ENCODE measurements at regions not wholly inside any gene's neighbourhood (a gene's known extent, or its start where the extent isn't known, plus 50 kb on each side); places are given as distances from the start of the nearest gene placed in this dataset.
"Not testable (repeated sequence)": the region's sequence is repeated elsewhere in the genome, so short reads cannot be mapped to it uniquely, and the experiment has no call there.

DNA sequence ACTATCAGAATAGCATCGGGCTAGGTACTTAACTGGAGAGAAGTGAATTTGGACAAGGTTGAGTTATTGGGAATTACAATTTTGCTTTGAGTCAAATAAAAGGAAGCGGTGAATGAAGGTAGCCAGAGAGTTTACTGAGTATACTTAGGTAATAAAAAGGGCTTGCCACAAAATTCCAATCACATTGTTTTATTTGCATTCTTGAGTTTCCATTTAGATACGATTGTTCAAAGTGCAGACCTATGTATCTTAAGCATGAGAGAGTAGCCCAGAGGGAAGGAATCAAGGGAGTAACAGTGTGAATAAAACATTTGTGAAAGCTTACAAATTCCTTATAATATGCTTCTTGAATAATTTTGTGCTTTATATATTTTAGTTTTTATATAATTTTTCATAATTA, 102.5 kb upstream of the NDST4 start:
- H3K9me3 Mint-ChIP-seq (ENCODE audit: low read depth, unreplicated experiment): no peaks in the 10 kb centered on the region
- intact Hi-C loops (cut with micrococcal nuclease; ENCODE audit: unreplicated experiment): loop anchor here (10.0 kb wide), 1 partner anchor 51 kb away; no protein-coding TSS in a partner anchor
- H3K36me3 Mint-ChIP-seq (ENCODE audit: insufficient read depth, unreplicated experiment): no peaks in the 10 kb centered on the region
- H3K27me3 Mint-ChIP-seq (ENCODE audit: unreplicated experiment): no peaks in the 10 kb centered on the region
- no peak overlapping the region for H3K27ac Mint-ChIP-seq (ENCODE audit: unreplicated experiment)
- no peak overlapping the region for H3K4me3 Mint-ChIP-seq (ENCODE audit: low read depth, unreplicated experiment)
- H3K4me1 Mint-ChIP-seq (ENCODE audit: low read depth, unreplicated experiment): no peaks in the 10 kb centered on the region
- no TSS peak for BruUV-seq (replicated peaks)
- no peak for TF ChIP-seq CTCF (IDR thresholded peaks at IDR 0.05; ENCODE audit: unreplicated experiment)
- DNase-seq: no peak
- CTCF ChIA-PET: no interaction called here

DNA sequence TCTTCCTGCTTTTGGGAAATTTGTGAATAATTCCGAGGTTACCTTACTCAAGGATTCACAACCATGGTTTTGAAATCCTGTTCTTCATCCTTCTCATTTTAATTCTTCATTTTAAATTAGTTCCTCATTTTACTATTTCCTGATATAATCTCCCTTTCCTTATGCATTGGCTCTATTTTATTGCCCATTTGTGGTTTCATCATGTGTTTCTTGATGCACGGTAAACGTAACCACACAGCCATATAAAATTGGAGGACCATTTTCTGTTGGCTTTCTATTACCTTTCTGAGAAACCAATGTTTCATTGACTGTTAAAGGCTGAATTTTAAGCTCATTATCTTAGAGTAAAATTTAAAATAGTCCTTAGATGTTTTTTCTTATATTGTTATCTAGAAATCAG, 100.3 kb upstream of the NDST4 start:
- CTCF ChIA-PET: no interaction called here
- no peak overlapping the region for H3K27ac Mint-ChIP-seq (ENCODE audit: unreplicated experiment)
- H3K4me1 Mint-ChIP-seq (ENCODE audit: low read depth, unreplicated experiment): no peaks in the 10 kb centered on the region
- no TSS peak for BruUV-seq (replicated peaks)
- no peak for TF ChIP-seq CTCF (IDR thresholded peaks at IDR 0.05; ENCODE audit: unreplicated experiment)
- H3K36me3 Mint-ChIP-seq (ENCODE audit: insufficient read depth, unreplicated experiment): no peaks in the 10 kb centered on the region
- DNase-seq: no peak
- H3K9me3 Mint-ChIP-seq (ENCODE audit: low read depth, unreplicated experiment): no peaks in the 10 kb centered on the region
- H3K27me3 Mint-ChIP-seq (ENCODE audit: unreplicated experiment): no peaks in the 10 kb centered on the region
- no peak overlapping the region for H3K4me3 Mint-ChIP-seq (ENCODE audit: low read depth, unreplicated experiment)
- intact Hi-C loops (cut with micrococcal nuclease; ENCODE audit: unreplicated experiment): loop anchor here (10.0 kb wide), 1 partner anchor 49 kb away; no protein-coding TSS in a partner anchor

GRCh38 chr4:115201042-115201330, 87.6 kb upstream of the NDST4 start:
- Mint-ChIP-seq H3K4me1 (ENCODE audit: low read depth, unreplicated experiment) (no peaks in the 10 kb centered on the region), H3K36me3 (ENCODE audit: insufficient read depth, unreplicated experiment) (no peaks in the 10 kb centered on the region), H3K27ac (ENCODE audit: unreplicated experiment) (no peak overlapping the region), H3K9me3 (ENCODE audit: low read depth, unreplicated experiment) (no peaks in the 10 kb centered on the region), H3K4me3 (ENCODE audit: low read depth, unreplicated experiment) (no peak overlapping the region), H3K27me3 (ENCODE audit: unreplicated experiment) (no peaks in the 10 kb centered on the region)
- CTCF ChIA-PET: no interaction called here
- no peak for TF ChIP-seq CTCF (IDR thresholded peaks at IDR 0.05; ENCODE audit: unreplicated experiment)
- intact Hi-C loops (cut with micrococcal nuclease; ENCODE audit: unreplicated experiment): no loop called here
- no peak for DNase-seq
- no TSS peak for BruUV-seq (replicated peaks)

DNA sequence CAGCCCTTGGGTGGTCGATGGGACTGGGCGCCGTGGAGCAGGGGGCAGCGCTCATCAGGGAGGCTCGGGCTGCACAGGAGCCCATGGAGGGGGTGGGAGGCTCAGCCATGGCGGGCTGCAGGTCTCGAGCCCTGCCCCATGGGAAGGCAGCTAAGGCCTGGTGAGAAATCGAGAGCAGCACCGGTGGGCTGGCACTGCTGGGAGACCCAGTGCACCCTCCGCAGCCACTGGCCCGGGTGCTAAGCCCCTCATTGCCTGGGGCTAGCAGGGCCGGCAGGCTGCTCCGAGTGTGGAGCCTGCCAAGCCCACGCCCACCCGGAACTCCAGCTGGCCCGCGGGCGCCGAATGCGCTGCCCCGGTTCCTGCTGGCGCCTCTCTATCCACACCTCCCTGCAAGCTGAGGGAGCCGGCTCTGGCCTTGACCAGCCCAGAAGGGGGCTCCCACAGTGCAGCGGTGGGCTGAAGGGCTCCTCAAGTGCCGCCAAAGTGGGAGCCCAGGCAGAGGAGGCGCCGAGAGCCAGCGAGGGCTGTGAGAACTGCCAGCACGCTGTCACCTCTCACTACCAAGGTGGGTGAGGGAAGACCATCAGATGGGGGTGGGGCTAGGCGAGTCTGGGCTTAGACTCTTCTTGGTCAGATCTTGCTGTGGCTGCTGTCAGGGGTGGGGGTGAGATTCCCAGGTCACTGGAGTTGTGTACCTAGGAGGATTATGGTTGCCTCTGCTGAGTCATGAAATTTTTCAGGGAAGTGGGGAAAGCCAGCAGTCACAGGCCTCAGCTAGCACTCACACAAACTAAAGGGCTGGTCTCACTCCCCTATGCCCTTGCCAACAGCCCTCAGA, 87.0 kb upstream of the NDST4 start:
- H3K36me3 Mint-ChIP-seq (ENCODE audit: insufficient read depth, unreplicated experiment); DNase-seq; CTCF ChIA-PET; H3K27me3 Mint-ChIP-seq (ENCODE audit: unreplicated experiment); intact Hi-C loops (cut with micrococcal nuclease; ENCODE audit: unreplicated experiment); BruUV-seq (replicated peaks); H3K27ac Mint-ChIP-seq (ENCODE audit: unreplicated experiment); H3K9me3 Mint-ChIP-seq (ENCODE audit: low read depth, unreplicated experiment); H3K4me1 Mint-ChIP-seq (ENCODE audit: low read depth, unreplicated experiment); H3K4me3 Mint-ChIP-seq (ENCODE audit: low read depth, unreplicated experiment): not testable (repeated sequence)

GRCh38 chr4:115194612-115195011, 81.2 kb upstream of the NDST4 start:
- intact Hi-C loops (cut with micrococcal nuclease; ENCODE audit: unreplicated experiment); H3K27me3 Mint-ChIP-seq (ENCODE audit: unreplicated experiment): not testable (repeated sequence)

More at GRCh38 chr4:115194612-115195011, 81.2 kb upstream of the NDST4 start:
- H3K9me3 Mint-ChIP-seq (ENCODE audit: low read depth, unreplicated experiment); BruUV-seq (replicated peaks); H3K4me1 Mint-ChIP-seq (ENCODE audit: low read depth, unreplicated experiment); CTCF ChIA-PET; H3K4me3 Mint-ChIP-seq (ENCODE audit: low read depth, unreplicated experiment); H3K27ac Mint-ChIP-seq (ENCODE audit: unreplicated experiment); H3K36me3 Mint-ChIP-seq (ENCODE audit: insufficient read depth, unreplicated experiment); DNase-seq: not testable (repeated sequence)
